ENCODE measurements at regions not wholly inside any gene's neighbourhood (a gene's known extent, or its start where the extent isn't known, plus 50 kb on each side); places are given as distances from the start of the nearest gene placed in this dataset.

DNA sequence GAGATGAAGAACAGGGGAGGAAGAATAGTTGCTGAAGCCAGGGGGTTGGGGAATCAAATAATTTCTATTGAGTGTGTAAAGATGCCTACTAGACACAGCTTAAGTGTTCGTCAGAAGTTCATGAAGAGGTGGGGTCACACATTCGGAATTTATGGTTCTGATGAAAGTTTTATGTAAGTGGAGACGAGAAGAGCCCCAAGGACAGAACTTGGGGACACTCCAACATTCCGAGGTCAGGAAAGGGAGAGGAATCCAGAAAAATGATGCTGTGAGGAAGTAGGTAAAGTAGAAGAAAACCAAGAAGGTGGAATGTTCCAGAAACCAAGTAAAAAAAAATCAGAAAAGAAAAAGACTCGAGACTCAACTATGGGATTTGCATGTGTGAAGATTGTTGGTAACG is 272.5 kb downstream of the SIPA1L2 start:
- TF ChIP-seq, protein P1, sequence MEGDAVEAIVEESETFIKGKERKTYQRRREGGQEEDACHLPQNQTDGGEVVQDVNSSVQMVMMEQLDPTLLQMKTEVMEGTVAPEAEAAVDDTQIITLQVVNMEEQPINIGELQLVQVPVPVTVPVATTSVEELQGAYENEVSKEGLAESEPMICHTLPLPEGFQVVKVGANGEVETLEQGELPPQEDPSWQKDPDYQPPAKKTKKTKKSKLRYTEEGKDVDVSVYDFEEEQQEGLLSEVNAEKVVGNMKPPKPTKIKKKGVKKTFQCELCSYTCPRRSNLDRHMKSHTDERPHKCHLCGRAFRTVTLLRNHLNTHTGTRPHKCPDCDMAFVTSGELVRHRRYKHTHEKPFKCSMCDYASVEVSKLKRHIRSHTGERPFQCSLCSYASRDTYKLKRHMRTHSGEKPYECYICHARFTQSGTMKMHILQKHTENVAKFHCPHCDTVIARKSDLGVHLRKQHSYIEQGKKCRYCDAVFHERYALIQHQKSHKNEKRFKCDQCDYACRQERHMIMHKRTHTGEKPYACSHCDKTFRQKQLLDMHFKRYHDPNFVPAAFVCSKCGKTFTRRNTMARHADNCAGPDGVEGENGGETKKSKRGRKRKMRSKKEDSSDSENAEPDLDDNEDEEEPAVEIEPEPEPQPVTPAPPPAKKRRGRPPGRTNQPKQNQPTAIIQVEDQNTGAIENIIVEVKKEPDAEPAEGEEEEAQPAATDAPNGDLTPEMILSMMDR (IDR thresholded peaks at IDR 0.05), result no peak
- TF ChIP-seq EZH2 (IDR thresholded peaks at IDR 0.05) (no peak), EZH2phosphoT487 (IDR thresholded peaks at IDR 0.05) (no peak)
